Stimulated activated CD4-positive, alpha-beta T cell treated with anti-CD3 and anti-CD28 coated beads, Interleukin-12 subunit alpha, Interleukin-12 subunit beta, amount 100 ng/mL, for 4 hours (primary cell): ENCODE measurements at regions not wholly inside any gene's neighbourhood (a gene's known extent, or its start where the extent isn't known, plus 50 kb on each side); places are given as distances from the start of the nearest gene placed in this dataset.

Experiments
- DNase-seq: peaks from one replicate; pipeline ENCODE4 v3.0.0-alpha.2; 2020

DNA sequence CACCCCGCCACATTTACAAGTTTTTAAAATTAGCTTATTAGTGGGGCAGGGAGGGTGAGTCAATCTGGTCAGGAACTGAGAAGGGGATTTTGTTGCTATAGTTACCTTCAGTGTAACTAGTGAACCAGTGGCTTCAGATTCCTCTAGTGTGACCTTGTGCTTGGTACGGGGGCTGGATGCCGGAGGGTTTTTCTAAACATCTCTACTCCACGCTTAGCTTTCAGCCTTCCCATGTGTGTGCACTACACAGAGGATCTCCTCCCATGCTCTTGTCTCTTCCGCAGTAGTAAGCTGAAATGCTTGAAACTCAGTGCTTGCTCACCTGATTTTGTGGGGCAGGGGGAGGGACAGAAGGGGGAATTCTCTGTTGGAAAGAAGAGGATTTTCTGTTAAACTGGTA is 67.9 kb upstream of the AKAP13 start:
- no peak for DNase-seq

DNA sequence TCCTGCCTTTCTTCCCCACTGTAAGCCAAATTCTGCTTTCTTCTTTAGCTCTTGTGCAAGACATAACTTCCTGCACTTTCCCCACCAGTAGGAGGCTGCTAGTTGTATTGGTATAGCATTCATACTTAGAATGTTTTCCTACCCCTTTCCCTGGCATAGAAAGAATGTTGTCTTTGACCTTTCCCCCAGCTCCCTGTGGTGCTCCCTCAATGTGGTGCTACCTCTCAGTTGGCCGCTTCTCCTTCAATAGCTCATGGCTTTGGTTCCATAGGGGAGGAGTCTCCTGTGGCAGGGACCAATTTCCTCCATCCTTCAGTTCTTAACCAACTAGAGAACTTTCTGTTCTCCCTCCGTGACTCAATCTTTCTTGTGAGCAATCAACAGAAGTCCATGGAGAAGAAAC is 67.5 kb upstream of the AKAP13 start:
- no peak for DNase-seq

DNA sequence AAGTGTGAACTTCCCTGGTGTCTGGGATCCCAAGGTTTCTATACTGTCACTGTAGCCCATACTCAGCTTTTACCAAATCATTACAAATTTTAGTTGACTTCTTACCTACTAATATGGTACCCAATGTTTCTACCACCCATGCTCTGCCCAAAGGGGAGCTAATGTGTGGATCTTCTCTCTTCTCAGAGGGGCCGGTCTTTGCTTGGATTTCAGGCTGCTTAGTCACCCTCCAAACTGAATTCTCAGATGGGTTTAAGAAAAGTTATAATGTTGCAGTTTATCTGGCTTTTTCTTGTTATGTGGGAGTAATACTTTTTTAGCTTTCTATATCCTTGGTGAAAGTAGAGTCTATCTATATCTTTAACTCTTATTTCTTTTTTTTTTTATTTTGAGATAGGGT is 67.1 kb upstream of the AKAP13 start:
- DNase-seq = no peak

DNA sequence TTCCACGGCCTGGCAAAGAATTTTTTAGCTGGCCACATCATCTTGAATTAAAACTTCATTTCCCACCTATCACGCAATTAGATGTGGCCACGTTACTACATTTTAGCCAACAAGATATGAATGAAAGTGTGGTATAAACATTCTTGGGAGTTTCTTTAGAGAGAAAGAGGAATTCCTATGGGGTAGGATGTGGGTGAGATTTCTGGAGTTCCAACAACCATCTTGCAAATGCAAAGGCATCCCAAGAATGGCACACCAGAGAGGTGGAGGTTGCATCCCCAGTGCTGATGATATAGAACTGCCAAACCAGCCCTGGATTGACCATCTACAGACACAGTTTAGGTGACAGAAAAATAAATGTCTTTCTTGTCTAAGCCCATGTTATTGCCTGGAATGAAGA is 66.3 kb upstream of the AKAP13 start:
- no peak for DNase-seq

DNA sequence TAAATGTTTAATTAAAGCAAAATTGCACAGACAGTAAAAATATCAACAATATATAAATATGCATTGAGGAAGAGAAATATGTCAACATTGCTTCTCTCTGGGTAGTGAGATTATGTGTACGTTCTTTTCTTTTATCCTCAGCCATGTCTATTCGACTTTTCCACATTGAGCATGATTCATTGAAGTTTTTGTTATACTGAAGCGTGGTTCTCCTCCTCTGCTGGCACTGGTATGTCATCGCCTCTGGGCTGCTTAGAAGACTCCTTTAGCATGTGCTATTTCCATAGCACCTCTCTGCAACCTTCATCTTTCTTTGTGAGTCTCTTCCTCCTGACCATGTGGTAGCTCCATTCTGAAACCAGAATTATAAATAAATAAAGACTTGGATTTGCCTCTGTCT is 65.8 kb upstream of the AKAP13 start:
- no peak for DNase-seq

DNA sequence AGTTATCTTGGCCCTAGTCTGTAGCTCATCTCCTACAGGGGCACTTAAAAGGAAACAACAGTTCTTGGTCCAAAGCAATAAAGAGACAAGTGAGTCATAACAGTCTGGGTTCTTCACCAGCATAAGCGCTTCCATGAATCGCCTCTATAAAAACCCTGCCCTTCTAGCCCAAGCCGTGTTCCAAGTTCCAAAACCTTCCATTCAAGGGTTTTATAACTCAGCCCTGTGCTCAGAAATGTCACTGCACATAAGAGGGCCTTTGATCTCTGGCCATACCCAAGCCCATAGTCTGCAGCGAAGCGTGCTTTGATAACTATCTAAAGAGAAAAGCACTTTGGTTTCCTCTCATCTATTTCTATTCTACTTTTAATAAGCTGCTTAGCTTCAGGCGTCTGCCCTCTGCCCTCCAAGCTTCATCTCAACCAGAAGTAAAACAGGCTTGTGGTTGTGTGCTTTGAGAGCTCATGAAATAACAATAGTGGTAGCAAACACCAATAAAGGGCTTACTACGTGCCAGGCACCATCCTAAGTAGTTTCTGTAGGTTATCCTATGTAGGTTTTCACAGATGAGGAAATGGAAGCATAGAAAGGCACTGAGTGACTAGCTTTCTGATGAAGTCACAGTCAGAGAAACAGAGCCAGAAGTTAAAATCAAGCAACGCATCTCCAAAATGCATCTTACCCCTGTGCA is 64.0 kb upstream of the AKAP13 start:
- no peak for DNase-seq

DNA sequence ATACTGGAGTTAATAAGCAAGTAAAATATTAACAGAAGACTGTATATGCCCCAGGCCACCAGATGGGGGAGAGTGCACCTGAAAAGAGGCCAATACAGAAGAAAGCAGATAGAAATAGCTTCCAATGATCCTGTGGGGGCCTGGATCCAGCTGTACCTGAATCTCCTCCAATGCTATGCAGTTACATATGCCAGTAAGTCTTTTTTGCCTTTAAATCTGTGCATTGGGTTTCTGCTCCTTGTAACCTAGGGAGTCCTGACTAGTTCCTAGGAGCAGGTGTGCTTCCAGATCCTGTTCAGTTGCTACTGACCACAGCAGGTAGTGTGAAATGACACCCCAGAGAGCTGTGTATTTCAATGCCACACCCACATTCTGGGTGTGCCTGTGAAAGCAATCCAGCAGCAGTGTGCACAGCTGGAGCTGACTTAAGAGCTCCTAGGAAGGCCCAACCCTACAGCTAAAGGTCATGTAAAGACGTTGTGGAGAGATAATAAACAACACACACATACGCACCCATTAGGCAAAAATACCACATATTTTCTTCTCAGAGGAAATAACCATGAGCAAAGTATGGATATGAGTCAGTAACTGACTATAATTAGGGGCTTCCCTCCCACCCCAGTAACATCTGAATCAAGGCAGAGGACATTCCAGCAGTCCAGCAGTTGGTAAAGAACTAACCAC is 62.2 kb upstream of the AKAP13 start:
- no peak for DNase-seq

DNA sequence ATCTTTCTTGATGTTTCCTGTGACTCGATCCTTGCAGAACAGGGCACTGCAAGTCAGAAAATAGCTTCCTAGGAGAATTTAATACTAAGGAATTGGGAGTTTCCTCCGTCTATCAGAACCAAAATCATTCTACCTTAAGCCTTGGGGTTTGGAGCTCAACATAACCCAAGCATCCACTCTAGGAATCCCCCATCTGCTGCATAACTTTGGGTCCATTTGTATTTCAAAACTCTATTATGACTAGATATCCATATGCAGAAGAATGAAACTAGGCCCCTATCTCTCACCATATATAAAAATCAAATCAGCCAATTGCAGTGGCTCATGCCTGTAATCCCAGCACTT is 61.7 kb upstream of the AKAP13 start:
- no peak for DNase-seq

DNA sequence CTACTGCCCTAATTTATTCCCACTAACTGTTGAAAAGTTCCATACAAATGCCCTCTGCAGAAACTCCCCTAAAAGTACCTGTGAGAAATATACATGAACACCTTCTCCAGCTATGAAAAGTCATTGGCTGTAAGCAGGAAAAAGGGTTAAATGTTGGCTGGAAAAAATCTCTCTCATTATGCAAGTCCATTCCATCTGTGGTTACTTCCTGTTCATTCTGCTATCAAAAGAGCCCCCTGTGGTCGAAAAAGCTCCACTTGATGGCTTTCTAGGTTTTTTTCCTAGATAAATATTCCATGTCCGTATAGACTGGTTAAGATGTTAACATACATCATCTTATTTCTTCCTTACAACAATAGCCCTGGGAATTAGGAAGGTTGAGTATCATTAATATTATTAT is 56.2 kb upstream of the AKAP13 start:
- no peak for DNase-seq

DNA sequence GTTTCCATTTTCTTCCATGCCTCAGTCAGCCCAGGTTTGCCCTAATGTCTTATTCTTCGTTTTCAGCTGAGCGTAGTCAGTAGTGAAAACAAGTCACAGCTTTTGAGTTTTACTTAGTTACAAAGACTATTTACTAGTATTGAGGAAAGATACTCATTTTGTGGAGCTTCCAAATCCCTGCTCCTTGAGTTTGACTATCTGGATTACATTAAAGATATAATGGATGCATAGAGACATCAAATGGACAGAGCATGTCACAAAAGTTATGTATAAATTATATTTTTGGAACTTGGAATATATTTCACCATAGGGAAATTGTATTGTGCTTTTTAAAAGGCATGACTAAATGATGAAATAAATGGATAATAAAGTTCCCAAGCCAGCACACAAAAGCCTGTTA is 54.6 kb upstream of the AKAP13 start:
- no peak for DNase-seq

DNA sequence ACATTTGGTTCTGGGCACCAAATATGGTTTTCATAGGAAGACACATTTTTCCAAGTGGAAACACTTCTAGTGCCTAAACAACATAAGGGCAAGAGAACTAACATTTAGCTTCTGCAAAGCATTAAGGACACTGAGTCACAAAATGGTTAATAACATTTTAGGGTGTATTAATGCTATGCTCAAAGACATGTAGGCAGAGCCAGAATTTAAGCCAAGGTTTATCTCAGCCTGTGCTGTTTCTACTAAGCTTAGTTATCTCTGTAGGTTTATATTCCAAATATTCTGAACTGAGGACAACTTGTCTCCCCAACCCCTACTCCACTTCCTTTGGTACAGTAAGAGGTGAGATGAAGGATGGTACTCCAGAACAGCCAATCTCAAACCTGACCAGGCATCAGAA is 54.1 kb upstream of the AKAP13 start:
- no peak for DNase-seq

DNA sequence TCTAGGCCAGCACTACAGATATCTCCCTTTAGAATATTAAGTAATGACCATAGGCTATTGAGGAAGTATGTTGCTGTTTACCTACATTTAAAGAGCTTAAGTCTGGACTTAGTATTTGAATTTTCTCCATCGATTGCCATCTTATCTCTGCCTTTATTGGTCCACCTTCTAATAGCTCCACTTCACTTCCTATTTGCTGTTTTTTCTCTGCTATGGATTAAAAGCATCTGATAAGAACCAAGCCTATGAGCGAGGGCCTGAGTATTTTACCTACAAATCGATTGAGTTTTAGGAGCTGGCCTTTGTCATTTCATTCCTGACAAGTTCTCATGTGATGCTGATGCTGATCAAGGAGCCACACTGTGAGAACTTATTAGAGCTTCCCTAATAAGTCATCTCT is 52.6 kb upstream of the AKAP13 start:
- DNase-seq = no peak

DNA sequence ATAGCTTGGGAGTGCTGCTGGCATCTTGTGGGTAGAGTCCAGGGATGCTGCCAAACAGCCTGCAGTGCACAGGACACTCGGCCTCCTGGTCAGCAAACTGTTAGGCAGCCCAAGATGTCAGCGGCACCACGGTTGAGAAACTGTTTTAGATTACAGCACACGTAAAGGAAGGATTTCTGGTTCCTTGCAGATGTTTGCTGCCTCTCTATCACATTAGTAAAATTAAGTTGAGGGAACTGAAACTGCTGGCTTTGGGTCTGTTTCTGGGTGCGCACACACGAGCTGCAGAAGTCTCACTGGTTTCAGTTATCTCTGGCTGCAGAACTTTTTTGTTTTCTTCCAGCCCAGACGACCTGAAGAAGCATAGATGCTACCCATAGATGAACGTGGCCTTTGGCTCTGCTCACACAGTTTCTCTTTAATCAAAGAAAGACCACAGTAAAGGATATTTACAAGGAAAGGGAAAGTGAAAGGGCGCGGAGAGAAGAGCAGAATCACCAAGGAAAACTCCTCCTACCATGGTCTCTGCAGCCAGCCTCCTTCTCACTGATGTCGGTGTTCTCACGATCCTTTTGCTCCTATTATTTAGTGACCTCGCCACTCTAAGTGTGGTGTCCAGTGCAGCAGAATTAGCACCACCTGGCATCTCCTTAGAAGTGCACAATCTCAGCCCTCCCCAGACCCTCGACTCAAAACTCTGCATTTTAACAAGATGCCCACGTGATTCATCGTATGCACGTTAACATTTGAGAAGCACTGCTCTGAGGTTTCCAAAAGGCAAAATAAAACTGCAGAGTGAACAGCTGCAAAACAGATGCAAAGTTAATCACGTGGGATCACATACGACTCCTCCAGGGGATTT is 50.6 kb upstream of the AKAP13 start:
- no peak for DNase-seq
